IMR-90 (cell line): ENCODE measurements at regions not wholly inside any gene's neighbourhood (a gene's known extent, or its start where the extent isn't known, plus 50 kb on each side); places are given as distances from the start of the nearest gene placed in this dataset.

ENCODE experiments used
- ATAC-seq: fragments of 200-7000 bp; cut with Tn5 transposase; 2 replicates; pipeline ENCODE4 v1.9.1; 2020; ENCODE audit warnings: low read depth, mild to moderate bottlenecking, moderate library complexity
- BruUV-seq: library from RNA; stranded (reverse); fragments of 400-500 nt; replicated peaks from 2 replicates; lab custom pipeline; 2021; lab: Mats Ljungman, UMichigan
- CTCF ChIA-PET: fragments of 300-600 bp; formaldehyde crosslinking; extraction: SDS; loops from one replicate; lab custom pipeline; 2021; ENCODE audit warnings: antibody characterized with exemption; lab: Yijun Ruan, JAX
- POLR2A ChIA-PET: fragments of 300-600 bp; sonication (Branson Sonifier 250); formaldehyde crosslinking; loops from one replicate; lab custom pipeline; 2022; ENCODE audit warnings: antibody characterized with exemption; ENCODE audit not compliant: unreplicated experiment; lab: Charles Lee
- DNase-seq: peaks from one replicate; pipeline ENCODE4 v3.0.0; 2013
- H2AFZ ChIP-seq: replicated peaks from 2 replicates; pipeline ENCODE3; 2013; ENCODE audit warnings: low read length, mild to moderate bottlenecking; ENCODE audit not compliant: poor library complexity
- H2AK5ac ChIP-seq: 2 replicates; pipeline ENCODE4 v1.6.1; 2013; ENCODE audit warnings: low read depth, low read length, inconsistent platforms
- H2AK9ac ChIP-seq: replicated peaks from 2 replicates; pipeline ENCODE3; 2013; ENCODE audit warnings: mild to moderate bottlenecking, low read depth, low read length, moderate library complexity; ENCODE audit not compliant: poor library complexity
- H2BK120ac ChIP-seq: 2 replicates; pipeline ENCODE4 v1.6.1; 2013; ENCODE audit warnings: low read depth, low read length, inconsistent platforms
- H2BK15ac ChIP-seq: 3 replicates; pipeline ENCODE4 v1.6.1; 2013; ENCODE audit warnings: low read depth, low read length, inconsistent platforms
- H2BK20ac ChIP-seq: 2 replicates; pipeline ENCODE4 v1.6.1; 2013; ENCODE audit warnings: low read depth, mild to moderate bottlenecking, inconsistent platforms, low read length, moderate library complexity
- H2BK5ac ChIP-seq: 2 replicates; pipeline ENCODE4 v1.6.1; 2013; ENCODE audit warnings: mild to moderate bottlenecking, low read depth, low read length, inconsistent platforms; ENCODE audit not compliant: poor library complexity, severe bottlenecking
- H3K14ac ChIP-seq: replicated peaks from 2 replicates; pipeline ENCODE4 v1.6.1; 2013; ENCODE audit warnings: low read depth, low read length, inconsistent platforms
- H3K18ac ChIP-seq: 2 replicates; pipeline ENCODE4 v1.6.1; 2013; ENCODE audit warnings: low read depth, low read length, control low read depth
- H3K23ac ChIP-seq: 2 replicates; pipeline ENCODE4 v1.6.1; 2013; ENCODE audit warnings: low read depth, low read length, inconsistent platforms
- H3K27ac ChIP-seq: 2 replicates; pipeline ENCODE4 v1.5.1; 2013; ENCODE audit warnings: mild to moderate bottlenecking, control low read depth, low read length; ENCODE audit not compliant: insufficient read depth
- H3K27me3 ChIP-seq: 2 replicates; pipeline ENCODE4 v1.6.1; 2013; ENCODE audit warnings: low read length; ENCODE audit not compliant: control insufficient read depth, insufficient read depth
- H3K36me3 ChIP-seq: 2 replicates; pipeline ENCODE4 v1.6.1; 2013; ENCODE audit warnings: low read length, mixed read lengths; ENCODE audit not compliant: control insufficient read depth, insufficient read depth
- H3K4ac ChIP-seq: 2 replicates; pipeline ENCODE4 v1.6.1; 2013; ENCODE audit warnings: low read depth, low read length, inconsistent platforms
- H3K4me1 ChIP-seq: 2 replicates; pipeline ENCODE4 v1.6.1; 2013; ENCODE audit warnings: low read length, mixed read lengths; ENCODE audit not compliant: control insufficient read depth, insufficient read depth
- H3K4me2 ChIP-seq: 2 replicates; pipeline ENCODE4 v1.6.1; 2013; ENCODE audit warnings: low read depth, mild to moderate bottlenecking, control low read depth, low read length, moderate library complexity
- H3K4me3 ChIP-seq: 2 replicates; pipeline ENCODE4 v1.5.1; 2013; ENCODE audit warnings: low read depth, mild to moderate bottlenecking, control low read depth, low read length, moderate library complexity; ENCODE audit not compliant: insufficient read depth
- H3K56ac ChIP-seq: 2 replicates; pipeline ENCODE4 v1.6.1; 2013; ENCODE audit warnings: low read length, inconsistent platforms; ENCODE audit not compliant: insufficient read depth; ENCODE audit errors: extremely low read depth
- H3K79me1 ChIP-seq, 2 experiments: 2 replicates each; pipeline ENCODE4 v1.6.1; 2013; ENCODE audit warnings: low read length in 2 of 2, inconsistent platforms in 1 of 2, low read depth in 1 of 2
- H3K9ac ChIP-seq: 2 replicates; pipeline ENCODE4 v1.6.1; 2013; ENCODE audit warnings: low read depth, low read length, control low read depth
- H3K9me1 ChIP-seq: 2 replicates; pipeline ENCODE4 v1.6.1; 2013; ENCODE audit warnings: low read length, inconsistent platforms; ENCODE audit not compliant: insufficient read depth
- H3K9me3 ChIP-seq: 2 replicates; pipeline ENCODE4 v1.6.1; 2013; ENCODE audit warnings: low read length; ENCODE audit not compliant: control insufficient read depth, insufficient read depth
- H4K20me1 ChIP-seq: 2 replicates; pipeline ENCODE4 v1.6.1; 2013; ENCODE audit warnings: low read length, inconsistent platforms; ENCODE audit not compliant: insufficient read depth
- H4K5ac ChIP-seq: 2 replicates; pipeline ENCODE4 v1.6.1; 2013; ENCODE audit warnings: mild to moderate bottlenecking, low read depth, low read length, control low read depth
- H4K8ac ChIP-seq, 2 experiments: 2 replicates each; pipeline ENCODE4 v1.6.1; 2013; ENCODE audit warnings: low read depth in 2 of 2, low read length in 2 of 2, control low read depth in 1 of 2, inconsistent platforms in 1 of 2
- H4K91ac ChIP-seq: 2 replicates; pipeline ENCODE4 v1.6.1; 2013; ENCODE audit warnings: low read depth, low read length, inconsistent platforms; ENCODE audit not compliant: insufficient read depth
- CEBPB ChIP-seq: IDR thresholded peaks from 2 replicates; pipeline ENCODE4 v1.6.1; 2012; ENCODE audit warnings: low read depth, low read length, improper control_type of control experiment
- FOS ChIP-seq: fragments of 150-350 bp; IDR thresholded peaks from 2 replicates; pipeline ENCODE4 v1.6.1; 2016; ENCODE audit warnings: low read depth, low read length
- RAD21 ChIP-seq: IDR thresholded peaks from 2 replicates; pipeline ENCODE4 v1.6.1; 2012; ENCODE audit warnings: low read length, improper control_type of control experiment
- WGBS, 2 experiments: methylation state at CpG; one replicate each; pipeline versions ENCODE4 v1.1.5 to v1.1.7; 2013; ENCODE audit warnings: missing lambda C conversion rate in 2 of 2; ENCODE audit not compliant: insufficient read length in 1 of 2; ENCODE audit errors: extremely low coverage in 2 of 2; 5-methylcytosine and 5-hydroxymethylcytosine counted together
- dilution Hi-C: fragments of 300-500 bp; cut with HindIII; formaldehyde crosslinking; loops from one replicate; pipeline ENCODE4 v1.14.3; 2018; ENCODE audit warnings: low sequenced_read_pairs; ENCODE audit not compliant: unreplicated experiment
- in situ Hi-C: fragments of 300-500 bp; cut with MboI; formaldehyde crosslinking; loops from 3 replicates; pipeline ENCODE4 v1.14.3; 2019; ENCODE audit warnings: low sequenced_read_pairs, inconsistent platforms, mixed read lengths
- intact Hi-C: fragments of 100-400 bp; cut with micrococcal nuclease; formaldehyde crosslinking; loops from 2 replicates; pipeline ENCODE4 v1.10.0; 2022

DNA sequence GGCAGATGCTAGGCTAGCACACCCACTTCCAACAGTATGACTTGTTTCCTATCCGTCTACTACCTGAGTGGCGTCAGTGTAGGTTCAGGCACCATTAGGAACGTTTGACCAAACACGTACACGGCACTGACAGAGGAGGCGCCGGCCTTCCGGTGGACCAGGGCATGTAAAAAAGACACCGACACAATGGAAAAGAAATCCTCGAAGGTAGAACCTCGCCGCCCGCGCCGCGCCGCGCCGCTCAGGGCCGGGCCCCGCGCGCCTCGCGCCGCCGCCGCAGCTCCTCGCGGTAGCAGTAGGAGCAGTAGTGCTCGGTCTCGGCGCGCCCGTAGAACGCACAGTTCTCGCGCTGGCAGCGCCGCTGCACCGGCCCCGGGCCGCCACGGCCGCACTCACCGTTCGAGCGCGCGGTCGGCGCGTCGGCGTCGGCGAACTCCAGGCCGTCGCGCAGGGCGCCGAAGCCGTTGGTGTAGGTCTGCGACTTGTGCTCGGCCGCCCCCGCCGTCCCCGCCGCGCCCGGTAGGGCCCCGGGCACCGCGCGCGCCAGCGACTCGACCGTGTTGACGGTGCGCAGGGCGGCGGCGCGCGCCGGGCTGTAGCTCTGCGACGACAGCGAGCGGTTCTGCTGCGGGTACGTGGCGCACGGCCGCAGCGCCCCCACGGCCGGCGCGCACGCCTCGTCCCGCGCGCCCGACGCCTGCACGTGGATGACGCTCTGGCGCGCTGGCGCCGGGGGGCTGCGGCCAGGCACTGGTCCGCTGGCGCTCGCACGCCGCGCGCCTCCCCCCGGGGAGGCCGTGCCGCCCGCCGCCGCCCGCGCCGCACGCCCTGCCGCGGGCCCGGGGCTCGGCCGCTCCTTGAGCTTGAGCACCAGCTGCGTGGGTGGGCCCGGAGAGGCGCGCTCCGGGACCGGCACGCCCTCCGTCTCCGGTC is 156.7 kb downstream of the KLF13 start (continued):
- TF ChIP-seq CEBPB = no peak

DNA sequence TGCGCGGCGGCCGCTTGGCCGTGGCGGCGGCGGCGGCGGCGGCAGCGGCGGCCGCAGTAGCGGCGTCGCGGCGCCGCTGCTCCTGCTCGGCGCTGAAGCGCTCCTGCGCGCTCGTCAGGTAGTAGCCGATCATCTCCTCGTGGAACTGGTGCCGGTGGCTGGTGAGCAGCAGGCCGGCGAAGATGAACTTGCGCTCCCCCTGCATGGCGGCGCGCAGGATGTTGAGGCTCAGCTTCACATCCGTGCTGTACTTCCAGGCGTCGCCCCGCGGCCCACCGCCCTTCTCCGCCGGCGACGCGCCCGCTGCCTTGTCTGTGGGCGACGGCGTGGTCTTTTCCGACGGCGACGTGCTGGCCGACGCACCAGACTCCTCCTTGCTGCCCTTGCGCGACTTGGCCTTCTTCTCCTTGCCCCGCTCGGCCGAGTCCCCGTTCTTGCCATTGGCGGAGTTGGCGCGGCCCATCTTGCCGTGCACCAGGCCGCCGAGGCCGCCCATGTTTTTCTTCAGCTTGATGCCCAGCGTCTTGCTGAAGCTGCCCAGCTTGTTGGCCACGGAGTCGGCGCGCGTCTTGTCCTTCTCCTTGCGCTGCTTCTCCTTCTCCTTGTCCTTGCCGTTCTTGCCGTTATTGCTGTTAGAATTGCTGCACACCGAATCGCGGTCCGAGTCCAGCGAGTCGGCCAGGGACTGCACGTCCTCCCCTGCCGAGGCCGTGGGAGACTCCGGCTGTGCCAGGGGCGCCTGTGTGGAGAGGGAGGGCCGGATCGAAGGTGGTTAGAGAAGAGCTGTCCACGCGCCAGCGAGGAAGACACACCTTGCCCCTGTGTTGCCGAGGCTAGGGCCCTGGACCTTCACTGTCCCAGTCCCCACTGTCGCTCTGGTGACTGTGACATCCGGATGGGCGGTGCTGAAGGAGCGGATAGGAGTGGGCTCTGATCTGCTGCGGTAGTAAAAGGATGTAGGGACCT is 157.6 kb downstream of the KLF13 start:
- H4K8ac ChIP-seq = no peak overlapping the region
- peaks cover 7% of the 10 kb centered on the region for H3K9me3 ChIP-seq
- H4K91ac ChIP-seq = no peak overlapping the region
- H3K56ac ChIP-seq = no peak overlapping the region
- H2AK9ac ChIP-seq = no peak overlapping the region
- intact Hi-C loops (loop anchor here (10.0 kb wide), 1 partner anchor 579 kb away; the partner anchor contains the start of gene FAN1), dilution Hi-C loops (no loop called here), in situ Hi-C loops (loop anchor here (10.0 to 25.0 kb wide), 3 partner anchors 119 to 822 kb away; partner anchors contain the start of gene KLF13)
- no peak overlapping the region for H2BK20ac ChIP-seq
- no peak overlapping the region for H3K23ac ChIP-seq
- no peak overlapping the region for H3K4me2 ChIP-seq
- no peak overlapping the region for H3K18ac ChIP-seq
- no peak overlapping the region for H4K5ac ChIP-seq
- no peak for DNase-seq
- TF ChIP-seq FOS (no peak), RAD21 (no peak)
- H3K14ac ChIP-seq = no peak overlapping the region
- peaks cover 3% of the 10 kb centered on the region; the same call in 1 of the 2 replicates for H3K9me1 ChIP-seq
- peaks cover 36% of the 10 kb centered on the region for H3K27me3 ChIP-seq
- no peak overlapping the region for H2AFZ ChIP-seq
- H3K4ac ChIP-seq = no peak overlapping the region
- H2AK5ac ChIP-seq = no peak overlapping the region
- H2BK120ac ChIP-seq = no peak overlapping the region
- no peak overlapping the region for H2BK5ac ChIP-seq
- CTCF ChIA-PET = no interaction called here
- ATAC-seq = no peak
- H3K36me3 ChIP-seq = no peaks in the 10 kb centered on the region
- peaks cover 2% of the 10 kb centered on the region for H3K4me1 ChIP-seq
- H3K9ac ChIP-seq = no peak overlapping the region
- POLR2A ChIA-PET = no interaction called here
- BruUV-seq = no TSS peak
- H3K4me3 ChIP-seq = no peak overlapping the region
- WGBS, 2 experiments = 56% methylated on average over 55 of the region's 100 CpGs; no CpG with 5 or more reads in 1 of the 2 experiments
- H2BK15ac ChIP-seq = no peak overlapping the region
- H4K20me1 ChIP-seq = no peaks in the 10 kb centered on the region; the same call in 1 of the 2 replicates
- H3K27ac ChIP-seq = no peak overlapping the region
- H3K79me1 ChIP-seq = no peaks in the 10 kb centered on the region
